ENCODE measurements at regions not wholly inside any gene's neighbourhood (a gene's known extent, or its start where the extent isn't known, plus 50 kb on each side); places are given as distances from the start of the nearest gene placed in this dataset.

DNA sequence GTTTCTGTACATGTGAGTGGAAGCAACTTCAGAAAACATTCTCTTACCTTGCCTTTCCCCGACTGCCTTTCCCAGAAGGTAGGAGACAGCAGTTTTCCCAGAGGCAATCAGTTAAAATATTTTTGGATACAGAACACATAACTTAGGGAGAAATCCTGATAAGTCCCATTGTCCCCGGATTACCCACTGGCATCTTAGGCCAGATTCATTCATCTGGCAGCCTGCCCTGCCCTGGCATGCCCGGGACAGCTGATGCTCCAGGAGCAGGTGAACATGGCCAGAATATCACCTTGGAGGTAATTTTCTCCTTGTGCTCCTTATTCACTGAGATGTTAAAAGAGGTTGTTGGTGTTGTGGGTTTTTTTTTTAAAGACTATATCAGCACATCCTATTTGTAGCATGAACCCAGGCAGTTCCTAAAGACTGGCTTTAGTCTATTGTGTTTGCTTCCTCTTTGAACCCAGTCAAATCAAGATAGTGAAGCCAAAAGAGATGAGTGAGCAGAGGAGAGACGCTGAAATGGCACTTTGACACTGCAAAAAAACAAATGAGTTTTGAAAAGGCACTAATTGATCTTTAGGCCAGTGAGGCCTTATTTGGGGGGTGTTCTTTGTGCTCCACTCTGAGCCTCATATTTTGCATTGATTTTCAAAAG is 139.6 kb downstream of the PLPP3 start:
- TF ChIP-seq, protein P1, sequence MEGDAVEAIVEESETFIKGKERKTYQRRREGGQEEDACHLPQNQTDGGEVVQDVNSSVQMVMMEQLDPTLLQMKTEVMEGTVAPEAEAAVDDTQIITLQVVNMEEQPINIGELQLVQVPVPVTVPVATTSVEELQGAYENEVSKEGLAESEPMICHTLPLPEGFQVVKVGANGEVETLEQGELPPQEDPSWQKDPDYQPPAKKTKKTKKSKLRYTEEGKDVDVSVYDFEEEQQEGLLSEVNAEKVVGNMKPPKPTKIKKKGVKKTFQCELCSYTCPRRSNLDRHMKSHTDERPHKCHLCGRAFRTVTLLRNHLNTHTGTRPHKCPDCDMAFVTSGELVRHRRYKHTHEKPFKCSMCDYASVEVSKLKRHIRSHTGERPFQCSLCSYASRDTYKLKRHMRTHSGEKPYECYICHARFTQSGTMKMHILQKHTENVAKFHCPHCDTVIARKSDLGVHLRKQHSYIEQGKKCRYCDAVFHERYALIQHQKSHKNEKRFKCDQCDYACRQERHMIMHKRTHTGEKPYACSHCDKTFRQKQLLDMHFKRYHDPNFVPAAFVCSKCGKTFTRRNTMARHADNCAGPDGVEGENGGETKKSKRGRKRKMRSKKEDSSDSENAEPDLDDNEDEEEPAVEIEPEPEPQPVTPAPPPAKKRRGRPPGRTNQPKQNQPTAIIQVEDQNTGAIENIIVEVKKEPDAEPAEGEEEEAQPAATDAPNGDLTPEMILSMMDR (IDR thresholded peaks at IDR 0.05; ENCODE audit: low read length) = no peak
- TF ChIP-seq EZH2 (IDR thresholded peaks at IDR 0.05; ENCODE audit: borderline replicate concordance, low read length) = no peak
